Stimulated activated CD8-positive, alpha-beta memory T cell treated with anti-CD3 and anti-CD28 coated beads, Interleukin-15, amount 100 ng/mL, for 48 hours (primary cell): ENCODE measurements at regions not wholly inside any gene's neighbourhood (a gene's known extent, or its start where the extent isn't known, plus 50 kb on each side); places are given as distances from the start of the nearest gene placed in this dataset.

Source experiments
- DNase-seq, 2 donors: peaks; one replicate each; pipeline ENCODE4 v3.0.0-alpha.2; 2020; ENCODE audit warnings: low read depth in 2 of 2

DNA sequence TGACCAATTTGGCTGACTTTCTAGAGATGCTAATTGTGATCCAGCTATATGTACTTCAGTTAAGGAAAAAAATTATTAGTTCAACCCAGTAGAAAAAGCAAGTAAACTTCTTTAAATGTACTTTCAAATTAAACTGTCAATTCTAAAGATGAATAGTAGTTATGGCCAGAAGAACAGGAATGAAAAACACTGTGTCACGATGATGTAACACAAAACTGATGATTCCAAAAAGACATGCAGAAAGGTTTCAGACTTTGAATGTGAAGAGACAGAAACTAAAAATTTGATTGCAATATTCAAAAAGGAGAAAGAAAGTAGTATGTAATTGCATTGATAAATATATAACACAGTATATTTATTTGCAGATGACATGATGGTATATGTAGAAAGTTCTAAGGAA is 127.3 kb upstream of the NR4A3 start:
- DNase-seq = no peak

DNA sequence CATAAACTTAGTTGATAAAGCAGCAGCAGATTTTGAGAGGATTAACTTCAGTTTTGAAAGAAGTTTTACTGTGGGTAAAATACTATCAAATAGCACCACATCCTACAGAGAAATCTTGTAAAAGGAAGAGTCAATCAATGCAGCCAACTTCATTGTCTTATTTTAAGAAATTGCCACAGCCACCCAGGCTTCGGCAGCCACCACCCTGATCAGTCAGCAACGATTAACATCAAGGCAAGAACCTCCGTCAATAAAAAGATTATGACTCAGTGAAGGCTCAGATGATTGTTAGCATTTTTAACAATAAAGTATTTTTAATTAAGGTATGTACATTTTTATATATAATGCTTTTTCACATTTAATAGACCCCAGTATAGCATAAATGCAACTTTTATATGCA is 122.3 kb upstream of the NR4A3 start:
- DNase-seq = no peak

DNA sequence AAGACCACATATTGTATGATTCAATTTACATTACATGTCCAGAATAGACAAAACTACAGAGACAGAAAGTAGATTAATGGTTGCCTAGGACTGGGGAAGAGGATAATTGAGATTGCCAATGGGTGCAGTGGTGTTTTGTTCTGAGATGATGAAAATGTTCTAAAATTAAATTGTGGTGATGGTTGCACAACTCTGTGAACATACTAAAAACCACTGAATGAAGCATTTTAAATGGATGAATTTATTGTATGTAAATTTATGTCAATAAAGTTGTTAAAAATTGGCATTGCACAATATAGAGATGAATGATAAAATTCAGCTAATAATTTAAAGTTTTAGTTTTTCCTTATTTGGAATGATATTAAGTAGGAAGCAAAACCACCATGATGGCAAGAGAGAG is 109.5 kb upstream of the NR4A3 start:
- no peak for DNase-seq

DNA sequence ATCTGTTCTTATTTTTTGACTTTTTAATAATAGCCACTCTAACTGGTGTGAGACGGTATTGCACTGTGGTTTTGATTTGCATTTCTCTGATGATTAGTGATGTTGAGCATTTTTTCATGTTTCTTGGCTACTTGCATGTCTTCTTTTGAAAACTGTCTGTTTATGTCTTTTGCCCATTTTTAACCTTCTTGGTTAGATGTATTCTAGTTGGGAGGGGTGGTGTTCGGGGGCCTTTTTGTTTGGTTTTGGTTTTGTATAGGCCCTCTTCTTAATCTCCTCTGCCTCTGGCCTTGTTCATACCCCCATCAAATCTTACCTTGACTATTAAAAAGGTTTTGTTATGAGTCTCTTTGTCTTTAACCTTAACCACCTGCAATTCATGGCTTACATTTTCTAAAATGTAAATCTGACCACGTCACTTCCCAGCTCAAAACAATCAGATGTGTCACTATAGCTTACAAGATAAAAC is 107.8 kb upstream of the NR4A3 start:
- no peak for DNase-seq

DNA sequence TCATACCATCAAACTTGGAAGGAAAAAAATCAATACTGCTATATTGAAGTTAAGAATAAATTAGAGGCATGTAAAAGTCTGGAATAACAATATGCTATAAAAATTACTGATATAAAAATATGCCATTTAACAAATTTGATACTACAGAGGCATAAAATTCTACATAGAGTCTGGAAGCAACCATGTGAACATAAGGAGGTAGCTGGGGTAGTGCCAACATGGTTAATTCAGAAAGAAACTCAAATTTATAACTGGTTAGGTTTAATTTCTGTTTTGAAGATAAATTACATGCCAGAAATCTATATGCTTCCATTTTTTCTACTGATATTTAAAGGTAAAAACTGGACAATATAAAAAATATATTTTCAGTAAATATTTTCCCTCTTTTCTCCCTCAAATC is 103.1 kb upstream of the NR4A3 start:
- no peak for DNase-seq

DNA sequence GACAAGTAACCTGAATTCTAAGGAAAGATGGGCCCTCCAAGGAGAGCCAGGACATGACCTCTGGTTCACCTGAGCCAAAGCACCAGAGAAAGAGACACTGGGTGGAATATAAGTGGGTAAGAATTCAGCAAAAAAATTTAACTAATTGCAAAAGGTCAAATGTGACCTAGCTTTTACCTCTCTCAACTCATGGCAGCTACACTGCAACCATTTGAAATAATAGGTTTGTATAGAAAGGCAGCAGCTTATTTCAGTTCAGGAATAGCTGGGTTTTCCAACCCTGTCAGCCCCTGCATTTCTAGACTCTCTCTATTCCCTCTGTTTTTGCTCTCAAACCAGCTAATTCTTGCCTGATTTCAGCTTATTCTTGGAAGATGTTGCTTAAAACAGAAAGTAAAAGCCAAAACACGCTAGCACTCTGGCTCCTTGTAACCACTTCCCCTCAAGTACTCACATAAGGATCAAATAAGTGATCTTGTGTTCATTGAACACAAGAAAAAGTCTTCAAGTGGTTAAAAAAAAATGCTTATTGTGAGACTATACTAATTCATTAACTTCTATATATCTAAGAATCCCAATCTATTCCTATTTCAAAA is 101.1 kb upstream of the NR4A3 start:
- no peak for DNase-seq

DNA sequence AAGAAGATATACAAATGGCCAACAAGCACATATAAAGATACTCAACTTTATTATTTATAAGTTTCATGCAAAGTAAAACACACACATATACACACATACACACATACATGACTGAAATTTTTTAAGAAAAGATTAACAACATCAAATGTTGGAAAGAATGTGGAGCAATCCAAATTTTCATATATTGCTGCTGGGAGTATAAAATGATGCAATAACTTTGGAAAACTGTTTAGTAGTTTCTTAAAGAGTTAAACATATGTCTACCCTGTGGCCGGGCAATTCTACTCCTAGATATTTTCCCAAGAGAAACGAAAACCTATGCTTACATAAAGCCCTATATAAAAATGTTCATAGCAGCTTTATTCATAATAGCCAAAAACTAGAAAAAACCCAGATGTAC is 99.8 kb upstream of the NR4A3 start:
- no peak for DNase-seq

DNA sequence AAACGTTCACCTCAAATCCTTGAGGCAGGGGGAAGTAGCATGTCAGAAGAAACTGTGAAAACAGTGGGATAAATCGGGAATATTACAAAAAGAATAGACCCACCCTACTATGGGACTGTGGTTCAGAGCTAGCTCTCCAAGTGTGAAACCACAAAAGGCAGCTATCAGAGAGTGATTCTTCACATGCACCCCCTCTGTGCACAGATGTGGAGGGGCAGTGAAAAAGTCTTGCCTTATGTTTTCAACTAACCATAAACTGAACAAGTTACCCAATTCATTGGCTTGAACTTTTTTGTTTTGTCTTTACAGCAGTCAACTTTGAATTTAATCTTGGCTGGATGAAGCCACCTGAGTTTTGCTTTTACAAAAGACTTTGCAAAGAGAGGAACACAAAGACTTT is 98.8 kb upstream of the NR4A3 start:
- DNase-seq = no peak

DNA sequence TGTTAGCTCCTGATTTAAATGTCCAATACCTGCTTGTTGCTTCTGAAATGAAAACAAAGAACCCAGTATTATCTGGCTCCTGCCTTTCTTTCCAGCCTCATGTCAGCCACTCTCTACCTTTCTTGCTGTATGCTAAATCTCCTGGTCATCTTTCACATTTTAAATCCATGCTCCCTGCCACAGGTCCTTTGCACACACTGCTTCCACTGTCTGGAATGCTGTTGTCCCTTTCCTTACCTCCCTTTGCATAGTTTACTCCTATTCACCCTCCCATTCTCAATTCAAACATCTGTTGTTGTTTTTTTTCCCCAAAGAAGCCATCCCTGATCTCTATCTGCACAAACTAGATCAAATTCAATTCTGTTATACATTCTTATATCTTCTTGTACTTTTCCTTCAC is 97.0 kb upstream of the NR4A3 start:
- DNase-seq = no peak

DNA sequence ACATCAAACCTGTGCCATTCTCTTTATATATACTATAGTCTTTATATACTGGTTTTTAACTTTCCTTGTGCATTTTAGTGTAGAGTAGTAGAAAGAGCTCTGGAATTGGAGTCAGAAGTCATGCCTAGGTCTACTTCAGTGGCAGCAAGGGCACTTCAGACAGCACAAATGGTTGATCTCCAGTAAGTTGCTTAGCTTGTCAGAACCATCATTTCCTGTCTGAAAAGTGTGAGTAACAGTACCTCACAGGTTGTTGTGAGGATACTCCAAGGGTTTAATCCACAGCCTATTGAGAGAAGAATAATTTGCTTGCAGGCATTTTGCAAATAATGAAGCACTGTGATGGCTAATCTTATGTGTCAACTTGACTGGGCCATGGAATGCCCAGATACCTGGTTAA is 95.8 kb upstream of the NR4A3 start:
- no peak for DNase-seq

DNA sequence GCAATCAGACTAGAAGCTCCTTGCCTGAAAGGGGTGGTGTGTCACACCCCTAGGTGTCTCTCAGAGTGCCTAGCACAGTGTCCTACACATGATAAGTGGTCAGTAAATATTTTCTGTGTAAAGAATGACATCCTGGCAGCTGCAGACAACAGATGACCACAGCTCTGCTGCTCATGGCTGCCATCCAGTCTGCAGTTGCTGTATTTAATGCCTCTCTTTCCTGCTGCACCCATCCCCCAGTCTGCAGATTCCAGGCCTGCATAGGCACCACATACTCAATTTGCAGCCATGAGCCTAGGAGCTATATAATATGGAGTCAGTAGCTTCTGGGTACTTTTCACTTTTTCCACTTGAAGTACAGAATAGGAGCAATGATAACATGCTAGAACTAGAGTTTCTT is 94.9 kb upstream of the NR4A3 start:
- DNase-seq = no peak

DNA sequence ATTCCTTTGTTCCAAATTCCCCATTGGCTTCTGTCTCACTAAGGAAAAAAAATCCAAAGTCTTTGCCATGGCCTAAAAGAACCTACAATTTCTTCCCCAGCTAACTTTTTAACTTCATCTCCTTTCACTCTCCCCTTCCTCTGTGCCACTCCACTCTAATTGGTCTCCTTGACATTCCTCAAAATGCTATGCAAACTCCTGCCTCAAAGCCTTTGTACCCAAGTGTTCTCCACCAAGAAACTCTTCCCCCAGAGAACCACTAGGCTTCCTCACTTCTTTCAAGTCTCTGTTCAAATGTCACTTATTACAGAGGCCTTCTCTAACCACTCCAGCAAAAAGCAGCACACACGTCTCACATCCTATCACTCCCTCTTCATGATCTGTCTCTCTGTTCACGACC is 91.6 kb upstream of the NR4A3 start:
- DNase-seq = no peak

DNA sequence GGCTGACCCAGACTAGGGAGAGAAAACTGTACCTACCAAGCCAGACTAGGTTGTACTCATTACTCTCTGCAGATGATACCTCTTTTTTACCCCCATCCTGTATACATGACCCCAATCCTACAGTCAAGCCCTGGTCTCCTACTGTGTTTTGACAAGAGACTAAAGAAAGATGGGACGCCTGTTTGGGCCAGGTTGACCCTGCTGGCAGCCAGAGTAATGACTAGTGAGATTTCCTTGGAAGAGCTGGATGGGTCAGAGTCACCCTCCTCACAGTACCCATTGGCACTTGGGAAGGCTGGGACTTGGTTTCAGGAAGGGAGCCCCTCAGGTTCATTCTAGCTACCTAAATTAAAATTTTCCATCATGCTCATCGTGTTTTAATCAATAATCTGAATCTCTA is 89.7 kb upstream of the NR4A3 start:
- no peak for DNase-seq

DNA sequence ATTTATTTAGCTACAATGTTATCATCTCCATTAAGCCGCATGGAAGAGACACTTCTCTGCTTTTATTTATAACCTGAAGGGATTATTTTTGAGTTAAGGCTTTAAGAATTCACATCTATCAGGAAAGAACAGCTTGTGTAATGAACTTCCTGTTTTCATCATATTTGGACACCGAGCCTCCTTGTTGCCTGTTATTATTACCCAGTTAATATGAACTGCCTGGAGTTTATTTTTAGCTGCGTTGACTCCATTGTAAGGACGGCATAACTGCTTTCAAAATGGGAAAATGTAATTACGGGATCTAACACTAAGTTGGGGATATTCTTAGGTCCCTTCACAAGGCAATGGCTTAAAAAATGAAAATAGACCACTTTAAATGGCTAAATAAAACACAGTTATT is 89.0 kb upstream of the NR4A3 start:
- no peak for DNase-seq

DNA sequence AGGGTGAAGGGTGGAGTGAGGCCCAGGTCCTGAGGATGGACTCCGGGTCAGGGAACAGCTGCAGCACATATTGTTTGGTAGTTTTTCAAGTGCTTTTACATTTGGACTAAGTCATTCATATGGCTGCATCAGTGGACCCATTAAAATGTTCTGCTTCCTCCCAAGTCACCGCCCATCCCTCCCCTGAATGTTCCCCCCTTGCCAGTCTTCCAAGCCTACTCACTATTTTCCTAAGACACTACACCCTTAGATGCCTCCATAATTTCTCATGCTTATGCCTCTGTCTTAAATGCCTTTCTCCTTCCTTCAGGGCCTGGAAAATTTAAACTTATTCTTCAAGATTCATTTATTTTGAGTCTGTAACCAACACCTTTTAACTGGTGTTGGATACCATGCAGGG is 86.6 kb upstream of the NR4A3 start:
- no peak for DNase-seq

DNA sequence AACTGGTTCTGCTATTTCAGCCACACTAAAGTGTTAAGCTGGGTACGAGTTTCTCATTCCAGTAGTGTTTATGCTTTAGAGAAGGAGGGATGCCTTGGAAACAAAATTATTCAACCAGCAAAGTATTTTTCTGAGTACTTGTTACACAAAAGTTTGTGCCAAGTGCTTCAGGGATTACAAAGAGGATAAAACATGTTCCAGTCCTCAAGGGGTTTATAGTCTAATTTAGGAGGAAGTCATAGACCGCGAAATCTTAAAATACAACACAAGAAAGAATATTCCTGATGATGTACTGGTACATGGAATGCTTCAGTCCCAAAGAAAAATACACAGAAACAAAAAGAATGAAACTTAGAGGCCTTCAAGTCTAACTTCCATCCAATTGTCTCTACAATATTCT is 85.4 kb upstream of the NR4A3 start:
- DNase-seq = no peak

DNA sequence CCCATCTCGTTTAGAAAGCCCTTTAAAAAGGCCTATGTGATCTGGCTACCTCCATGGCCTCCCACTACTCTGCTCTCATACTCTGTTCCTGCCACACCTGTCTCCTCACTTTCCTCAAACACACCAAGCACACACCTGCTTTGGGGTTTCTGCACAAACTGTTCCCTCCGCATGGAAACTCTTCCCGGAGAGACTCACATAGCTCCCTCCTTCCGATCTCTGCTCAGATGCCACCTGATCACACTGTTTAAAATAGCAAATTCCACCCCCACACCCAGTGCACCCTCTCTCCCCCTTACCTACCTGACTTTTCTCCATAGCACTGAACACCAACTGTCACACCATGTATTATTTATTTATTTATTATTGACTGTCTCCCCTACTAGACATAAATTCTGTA is 84.0 kb upstream of the NR4A3 start:
- DNase-seq = no peak

DNA sequence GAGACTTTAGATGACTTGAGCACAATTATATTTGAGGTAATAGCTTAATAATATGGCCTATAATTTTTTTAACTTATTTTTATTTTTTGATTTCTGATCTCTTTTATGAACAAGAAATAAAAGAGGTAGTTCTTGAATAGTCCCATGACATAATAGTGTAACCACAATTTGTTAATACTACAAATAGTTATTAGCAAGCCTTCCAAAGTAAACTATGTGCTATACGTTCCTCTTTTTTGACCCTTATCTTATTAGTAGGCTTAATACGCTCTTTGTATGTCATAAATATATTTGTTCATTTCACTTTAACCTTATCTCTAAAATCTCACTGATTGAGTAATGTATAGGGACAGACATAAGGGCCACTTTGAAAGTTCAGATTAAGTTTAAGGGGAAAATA is 78.7 kb upstream of the NR4A3 start:
- DNase-seq = no peak

DNA sequence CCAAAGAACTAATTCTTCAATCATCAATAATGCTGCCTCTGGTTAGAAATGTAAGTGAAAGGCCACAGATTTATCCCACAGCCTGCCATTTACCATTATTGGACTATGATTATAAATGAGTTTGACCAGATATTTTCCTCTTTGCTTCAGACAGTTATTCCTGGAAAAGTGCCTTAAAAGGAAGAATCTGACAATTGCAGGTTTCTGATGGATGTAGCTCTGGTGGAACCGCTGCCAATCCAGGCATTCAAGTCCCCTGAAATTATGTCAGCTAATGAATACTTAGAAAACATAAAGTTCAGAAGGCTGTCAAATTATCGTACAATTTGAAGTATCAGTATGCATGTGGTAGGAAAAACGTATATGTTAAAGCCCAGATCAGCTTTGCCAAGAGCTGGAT is 78.2 kb upstream of the NR4A3 start:
- DNase-seq = no peak

DNA sequence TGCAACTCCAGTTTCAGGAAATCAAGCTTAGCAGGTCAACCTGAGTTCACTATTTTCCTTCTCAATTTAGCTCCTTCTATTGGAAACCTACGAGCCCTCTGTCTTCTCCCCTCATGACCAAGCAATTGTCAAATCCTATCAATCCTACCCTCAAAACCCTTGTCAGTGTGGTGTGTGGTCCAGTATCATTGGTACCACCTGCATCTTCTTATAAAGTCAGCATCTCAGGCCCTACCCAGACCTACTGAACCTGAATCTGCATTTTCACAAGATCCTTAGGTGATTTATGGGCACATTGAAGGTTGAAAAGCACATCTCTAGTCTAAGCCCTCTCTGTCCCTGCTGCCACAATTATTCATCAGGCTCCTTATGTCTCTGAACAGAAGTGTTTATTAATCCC is 77.6 kb upstream of the NR4A3 start:
- no peak for DNase-seq

DNA sequence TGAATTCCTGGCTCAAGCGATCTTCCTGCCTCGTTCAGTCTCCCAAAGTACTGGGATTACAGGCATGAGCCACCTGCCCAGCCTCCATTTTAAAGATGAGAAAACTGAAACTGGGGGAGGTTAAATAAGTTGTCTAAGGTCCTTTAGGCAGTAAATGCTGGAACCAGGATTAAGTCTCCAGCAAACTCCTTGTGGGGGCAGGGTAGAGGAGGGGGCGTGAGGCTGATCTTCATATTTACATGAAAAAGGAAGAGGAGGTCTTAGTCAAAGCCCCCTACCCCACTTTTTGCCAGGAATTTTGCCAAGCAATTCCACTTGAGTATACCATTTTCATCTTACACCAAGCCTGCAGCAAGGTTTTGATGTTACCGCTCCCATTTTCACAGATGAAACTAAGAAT is 76.6 kb upstream of the NR4A3 start:
- DNase-seq = no peak

DNA sequence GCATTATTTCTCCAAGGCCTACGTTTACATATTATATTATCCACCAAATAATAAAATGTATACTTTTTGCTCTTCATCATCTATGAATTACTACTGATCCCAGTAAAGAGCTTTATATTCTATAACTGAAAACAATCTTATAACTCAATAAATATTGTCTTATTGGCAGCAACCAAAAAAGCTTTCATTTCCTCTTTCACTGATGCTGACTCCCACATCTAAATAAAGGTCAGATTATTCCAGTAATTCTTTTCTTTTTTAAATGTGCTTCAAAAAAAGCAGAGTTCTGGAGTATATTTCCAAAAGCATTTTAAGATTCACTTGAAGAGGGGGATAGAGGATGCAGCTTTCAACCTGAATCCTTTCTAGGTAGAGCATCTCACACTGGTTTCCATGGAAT is 75.3 kb upstream of the NR4A3 start:
- DNase-seq = no peak

DNA sequence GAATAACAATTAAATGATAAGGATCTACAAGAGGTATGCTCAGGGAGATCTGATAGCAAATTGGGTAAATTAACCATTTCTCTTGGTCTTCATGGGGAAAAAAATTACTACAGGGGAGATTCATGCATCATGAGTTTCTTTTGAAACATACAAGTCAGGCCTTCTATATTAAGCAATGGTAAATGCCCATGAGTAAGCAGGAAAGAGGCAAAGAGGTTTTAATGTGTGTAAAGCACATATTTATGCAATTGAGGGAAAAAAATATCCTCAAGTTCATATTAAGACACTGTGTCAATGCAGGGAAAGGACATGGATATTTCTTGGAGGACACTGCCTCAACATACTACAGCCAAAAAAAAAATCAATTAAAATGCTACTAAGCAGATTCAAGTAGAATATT is 73.4 kb upstream of the NR4A3 start:
- DNase-seq = no peak

DNA sequence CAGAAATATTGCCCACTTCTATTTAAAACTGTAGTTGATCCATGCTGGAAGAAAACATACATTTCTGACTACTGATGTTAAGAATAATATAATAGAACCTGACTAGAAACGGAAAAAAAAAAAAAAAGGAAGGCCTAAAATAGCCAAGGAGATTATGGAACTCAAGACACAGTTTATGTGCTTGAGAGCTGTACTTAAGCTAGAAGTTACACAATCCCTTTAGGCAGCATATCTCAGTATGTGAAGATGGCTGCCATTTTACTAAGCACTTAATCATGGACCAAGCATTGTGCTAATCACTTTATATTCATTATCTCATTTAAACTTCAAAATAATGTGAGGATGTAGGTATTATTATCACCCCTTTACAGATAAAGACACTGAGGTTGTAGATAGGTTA is 73.0 kb upstream of the NR4A3 start:
- DNase-seq = no peak

DNA sequence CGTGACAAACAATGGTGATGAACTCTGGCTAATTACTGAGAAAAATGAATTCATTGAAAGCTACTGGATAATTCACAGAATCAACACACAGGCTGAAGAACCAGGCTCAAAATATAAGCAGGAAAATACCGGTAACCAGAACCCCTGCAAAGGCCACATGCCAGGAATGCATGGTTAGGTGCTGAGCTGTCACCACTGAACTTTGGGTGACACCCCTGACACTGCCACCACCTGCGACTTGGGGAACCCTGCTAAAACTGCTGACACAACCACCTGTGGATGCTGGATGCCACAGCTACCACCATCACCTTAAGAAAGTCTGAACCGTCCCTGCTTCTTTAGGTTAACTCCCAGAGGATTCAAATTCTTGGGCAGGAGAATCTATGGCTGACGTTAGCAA is 72.0 kb upstream of the NR4A3 start:
- DNase-seq = no peak
